Umbilical cord (tissue), 1 donor: ENCODE measurements at regions not wholly inside any gene's neighbourhood (a gene's known extent, or its start where the extent isn't known, plus 50 kb on each side); places are given as distances from the start of the nearest gene placed in this dataset.

ENCODE experiments used
- DNase-seq: peaks from one replicate; pipeline ENCODE4 v3.0.0-alpha.2; 2015; ENCODE audit warnings: low spot score

DNA sequence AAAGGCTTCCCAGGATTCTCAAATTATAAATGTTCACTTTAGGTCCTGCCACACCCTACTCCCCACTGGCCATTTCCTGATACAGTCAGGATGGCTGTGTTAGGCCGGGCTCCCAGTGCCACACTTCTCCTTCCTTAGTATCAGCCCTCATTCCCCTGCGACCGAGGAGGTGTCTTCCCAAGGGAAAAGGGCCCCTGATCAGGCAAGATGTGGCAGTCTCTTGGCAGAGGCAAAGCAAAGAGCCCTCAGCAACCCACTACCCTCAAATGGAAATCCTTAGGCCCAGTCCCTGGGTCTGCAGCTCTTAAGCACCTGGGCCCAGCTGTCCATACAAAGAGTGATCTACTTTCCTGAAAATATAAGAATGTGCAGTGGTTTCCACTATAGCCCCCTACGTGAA is 96.5 kb upstream of the VASH1 start:
- no peak for DNase-seq

DNA sequence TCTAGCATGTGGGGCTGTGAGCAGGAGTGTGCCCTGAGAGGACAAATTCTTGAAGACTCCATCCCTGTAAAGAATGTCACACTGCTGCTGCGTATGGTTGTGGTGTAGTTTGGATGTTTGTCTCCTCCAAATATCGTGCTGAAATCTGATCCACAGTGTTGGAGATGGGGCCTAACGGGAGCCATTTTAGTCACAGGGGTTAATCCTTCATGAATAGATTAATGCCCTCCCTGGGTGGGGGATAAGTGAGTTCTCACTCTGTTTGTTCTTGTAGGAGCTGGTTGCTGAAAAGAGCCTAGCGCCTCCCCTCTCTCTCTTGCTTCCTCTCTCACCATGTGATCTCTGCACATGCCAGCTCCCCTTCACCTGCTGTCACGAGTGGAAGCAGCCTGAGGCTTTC is 94.5 kb upstream of the VASH1 start:
- no peak for DNase-seq

GRCh38 chr14:76669770-76670169 is 91.5 kb upstream of the VASH1 start:
- DNase-seq, result no peak

GRCh38 chr14:76672123-76672522 is 89.1 kb upstream of the VASH1 start:
- no peak for DNase-seq

DNA sequence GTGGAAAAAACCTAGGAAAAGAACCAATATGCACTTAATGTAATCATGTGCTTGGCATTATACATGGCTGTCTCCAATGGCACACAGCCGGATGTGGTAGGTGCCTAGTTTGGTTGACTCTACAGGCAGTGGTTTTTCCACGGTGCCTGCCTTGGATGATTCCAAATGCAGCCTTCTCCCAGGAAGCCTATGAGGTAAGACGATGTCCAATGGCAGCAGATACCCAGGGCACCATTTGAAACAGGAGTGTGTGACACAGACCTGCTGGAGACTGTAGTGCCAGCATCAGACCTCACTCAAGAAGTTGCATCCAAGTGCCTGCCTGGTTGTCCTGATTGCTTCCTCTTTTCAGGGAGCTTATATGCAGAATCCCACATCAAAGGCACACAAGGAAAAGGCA is 88.0 kb upstream of the VASH1 start:
- no peak for DNase-seq

- DNase-seq, result no peak
Measured at GRCh38 chr14:76675046-76675445, 86.2 kb upstream of the VASH1 start.

DNA sequence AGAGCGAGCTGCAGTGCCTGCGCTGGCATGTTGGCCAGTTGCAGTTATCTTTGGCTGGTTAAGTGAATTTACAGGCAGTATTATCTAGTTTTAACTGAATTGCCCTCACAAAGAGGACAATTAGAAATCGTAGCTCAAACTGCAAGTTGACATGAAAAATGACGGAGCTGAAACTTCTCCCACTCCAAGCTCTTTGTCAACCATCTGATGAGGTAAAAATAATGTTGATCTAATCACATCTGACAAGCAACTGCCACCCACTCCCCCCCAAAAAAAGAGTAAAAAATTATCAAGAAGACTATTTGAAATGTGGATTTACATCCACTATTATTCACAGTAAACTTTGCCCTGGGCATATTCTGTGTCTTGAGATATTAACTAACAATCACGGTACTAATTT is 84.7 kb upstream of the VASH1 start:
- DNase-seq, result no peak

DNA sequence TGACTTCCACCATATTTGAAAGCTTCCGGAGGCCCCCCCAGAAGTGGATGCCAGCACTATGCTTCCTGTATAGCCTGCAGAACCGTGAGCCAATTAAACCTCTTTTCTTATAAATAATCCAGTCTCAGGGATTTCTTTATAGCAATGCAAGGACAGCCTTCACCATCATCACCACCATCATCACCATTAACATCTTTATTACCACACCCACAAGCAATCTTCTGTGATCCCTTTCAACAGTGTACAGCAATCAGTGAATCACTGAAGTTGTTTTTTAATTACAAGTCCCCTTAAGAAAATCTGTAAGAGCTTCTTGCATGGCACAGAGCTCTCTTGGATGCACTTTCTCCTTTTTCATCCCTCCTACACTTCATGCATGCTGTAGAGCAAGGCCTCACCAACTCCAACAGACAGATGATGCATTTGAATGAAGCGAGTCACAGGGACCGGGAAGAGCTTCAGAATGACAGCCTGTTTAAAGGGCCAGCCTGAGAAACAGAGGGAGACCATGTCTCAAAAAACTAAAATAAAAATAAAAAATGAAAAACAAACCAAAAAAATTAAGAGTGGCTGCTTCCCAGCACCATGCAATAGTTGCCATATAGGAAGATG is 83.6 kb upstream of the VASH1 start:
- DNase-seq, result no peak

DNA sequence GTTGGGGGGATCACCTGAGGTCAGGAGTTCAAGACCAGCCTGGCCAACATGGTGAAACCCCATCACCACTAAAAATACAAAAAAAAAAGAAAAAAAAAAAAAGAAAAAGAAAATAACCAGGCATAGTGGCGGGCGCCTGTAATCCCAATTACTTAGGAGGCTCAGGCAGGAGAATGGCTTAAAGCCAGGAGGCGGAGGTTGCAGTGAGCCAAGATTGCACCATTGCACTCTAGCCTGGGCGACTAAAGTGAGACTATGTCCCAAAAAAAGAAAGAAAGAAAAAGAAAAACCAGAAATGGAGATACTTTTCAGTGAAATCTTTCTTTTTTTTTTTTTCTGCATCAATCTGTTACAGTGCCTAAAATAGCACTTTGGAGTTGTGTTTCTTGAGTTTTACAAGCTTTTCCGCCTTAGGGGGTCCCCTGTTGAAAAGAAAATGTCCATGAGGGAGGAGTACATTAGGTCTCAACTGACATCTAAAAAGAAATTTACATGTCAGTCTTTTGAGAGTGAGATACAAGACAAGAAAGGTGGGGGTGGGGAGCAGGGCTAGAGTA is 82.9 kb upstream of the VASH1 start:
- DNase-seq, result no peak

- no peak for DNase-seq
Measured at GRCh38 chr14:76682367-76682766, 78.9 kb upstream of the VASH1 start.

- DNase-seq, result no peak
Measured at GRCh38 chr14:76686646-76687045, 74.6 kb upstream of the VASH1 start.

- no peak for DNase-seq
Measured at GRCh38 chr14:76687611-76688382, 73.5 kb upstream of the VASH1 start.

- no peak for DNase-seq
Measured at GRCh38 chr14:76688383-76688671, 72.9 kb upstream of the VASH1 start.

DNA sequence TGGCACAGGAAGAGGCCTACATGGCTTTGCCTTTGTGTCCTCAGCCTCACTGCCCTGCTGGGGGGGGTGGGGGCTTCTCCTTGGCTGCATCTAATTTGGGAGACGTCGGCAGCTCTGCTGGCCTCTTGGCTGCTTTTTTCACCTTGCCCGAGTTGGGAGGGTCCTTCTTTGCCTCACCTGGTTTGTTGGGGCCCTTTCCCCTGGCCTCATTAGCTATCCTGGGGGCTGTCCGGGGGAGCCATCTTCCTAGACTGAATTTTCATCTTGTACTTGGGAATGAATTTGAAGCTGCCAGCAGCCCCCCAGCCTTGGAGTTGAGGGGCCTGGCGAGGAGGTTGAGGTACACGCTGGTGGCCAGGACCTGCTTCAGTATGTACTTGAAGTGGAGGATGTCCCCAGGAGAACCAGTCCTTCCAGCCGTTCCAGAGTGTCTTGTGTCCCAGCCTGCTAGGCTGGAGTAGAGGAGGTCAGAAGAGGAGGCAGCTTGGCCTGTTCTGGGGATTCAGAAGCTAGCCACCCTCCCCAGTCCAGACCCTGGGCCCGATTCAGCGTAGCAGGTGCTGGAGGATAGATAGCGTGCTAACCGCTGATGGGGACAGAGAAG is 70.7 kb upstream of the VASH1 start:
- no peak for DNase-seq

GRCh38 chr14:76694106-76694505 is 67.2 kb upstream of the VASH1 start:
- DNase-seq, result no peak

DNA sequence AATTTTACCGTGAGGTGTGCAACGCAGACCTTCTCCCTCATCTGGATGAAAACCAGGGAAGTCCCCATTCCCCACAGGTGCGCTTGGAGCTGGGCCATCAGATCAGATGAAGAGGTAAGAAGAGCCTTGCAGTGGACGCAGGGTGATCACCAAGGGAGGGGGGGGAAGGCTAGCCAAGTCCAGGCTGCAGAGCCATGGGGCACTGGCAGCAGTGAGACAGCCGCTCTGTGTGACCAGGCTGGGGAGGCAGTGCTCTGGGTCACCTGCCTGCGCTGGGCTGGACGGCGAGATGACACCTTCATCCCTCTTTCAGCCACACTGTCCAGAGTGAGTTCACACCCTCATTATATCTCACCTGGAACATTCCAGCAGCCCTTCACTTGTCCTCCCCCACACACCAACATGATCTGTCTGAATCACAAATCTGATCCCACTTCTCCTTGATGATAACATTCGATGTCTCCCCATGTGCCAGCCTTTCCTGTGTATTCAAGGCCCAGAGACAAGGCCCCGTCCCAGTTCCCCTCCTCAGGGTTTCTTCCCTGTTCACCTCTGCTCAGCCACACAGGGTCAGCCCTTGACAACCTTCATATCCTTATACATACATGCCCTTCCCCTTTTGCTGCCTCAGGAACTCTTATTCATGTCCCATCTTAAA is 65.9 kb upstream of the VASH1 start:
- no peak for DNase-seq

DNA sequence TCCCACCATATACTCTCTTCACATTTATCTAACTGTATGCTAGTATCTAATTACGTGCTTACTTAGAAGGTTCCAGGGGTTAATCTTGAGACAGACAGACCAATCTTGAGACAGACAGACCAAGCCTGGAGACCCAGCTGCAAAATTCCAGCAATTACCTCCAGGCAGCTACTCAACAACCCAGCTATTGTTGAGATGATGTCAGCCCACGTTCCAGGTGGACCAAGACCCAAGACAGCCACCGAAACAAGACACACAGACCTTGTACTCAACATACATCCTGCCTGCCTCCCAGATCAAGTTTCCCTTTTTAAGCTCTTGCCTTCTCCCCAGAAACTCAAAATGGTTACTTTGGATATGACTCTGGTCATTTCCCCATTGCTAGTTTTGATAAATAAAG is 64.9 kb upstream of the VASH1 start:
- no peak for DNase-seq

GRCh38 chr14:76696791-76697190 is 64.5 kb upstream of the VASH1 start:
- no peak for DNase-seq

DNA sequence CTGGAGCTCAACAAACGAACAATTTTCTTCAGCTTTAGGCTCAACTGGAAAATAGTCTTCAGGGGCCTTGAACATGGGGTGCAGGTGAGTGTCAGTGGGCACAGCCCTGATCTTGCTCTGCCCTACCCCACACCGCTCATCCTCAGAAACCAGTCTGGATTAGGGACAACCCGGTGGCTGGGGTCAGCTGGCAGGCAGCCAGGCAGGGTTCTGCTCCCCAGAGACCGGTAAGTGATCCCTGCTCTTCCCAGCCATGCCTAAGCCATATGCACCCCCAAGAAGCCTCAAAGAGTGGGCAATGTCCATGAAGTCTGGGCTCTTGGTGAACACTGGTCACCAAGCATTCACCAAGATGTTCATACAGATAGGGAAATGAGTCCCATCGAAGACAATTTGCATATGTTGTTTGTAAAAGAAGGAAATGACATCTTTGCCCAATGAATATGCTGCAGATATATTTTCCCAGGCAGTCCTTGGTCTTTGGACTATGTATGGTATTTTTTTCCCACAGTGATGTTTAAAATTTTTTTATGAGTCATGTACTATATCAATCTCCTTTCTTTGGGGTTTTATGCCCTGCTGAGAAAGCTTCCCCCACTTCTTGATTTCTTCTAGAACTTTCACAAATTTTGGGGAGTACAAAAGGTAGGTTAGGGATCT is 63.9 kb upstream of the VASH1 start:
- DNase-seq, result no peak

DNA sequence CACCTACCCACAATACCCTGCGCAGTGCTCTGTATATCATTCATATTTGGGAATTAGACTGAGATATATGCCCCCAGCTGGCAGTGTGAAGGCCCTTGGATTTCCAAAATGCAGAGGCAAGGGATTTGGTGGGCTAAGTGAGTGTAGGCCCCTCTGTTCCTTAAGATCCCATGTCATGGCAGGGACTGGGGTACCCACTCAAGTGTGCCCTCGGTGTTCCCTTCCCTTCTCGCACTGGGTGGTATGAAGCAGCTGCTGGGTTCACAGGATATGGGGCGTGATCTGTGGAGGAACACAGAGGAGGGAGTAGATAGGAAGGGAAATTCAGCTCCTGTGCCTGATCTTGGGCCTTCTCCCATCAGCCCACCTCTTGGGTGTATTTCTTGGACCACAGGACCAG is 63.1 kb upstream of the VASH1 start:
- DNase-seq, result no peak

GRCh38 chr14:76698631-76699030 is 62.6 kb upstream of the VASH1 start:
- DNase-seq, result no peak
